Activated CD4-positive, alpha-beta T cell treated with anti-CD3 and anti-CD28 coated beads, Interleukin-2, amount 10 ng/mL, durations not matched to agents 24 days and 14 days (primary cell): ENCODE measurements at regions not wholly inside any gene's neighbourhood (a gene's known extent, or its start where the extent isn't known, plus 50 kb on each side); places are given as distances from the start of the nearest gene placed in this dataset.
A peak's percentile ranks its signal among the peaks of the same experiment; 100 is the strongest.

Experiments
- DNase-seq: peaks from one replicate; pipeline ENCODE4 v3.0.0; 2022
- H3K27ac Mint-ChIP-seq: one replicate; pipeline ENCODE4 v1.8.0; 2022; ENCODE audit warnings: mild to moderate bottlenecking, mixed read lengths
- H3K27me3 Mint-ChIP-seq: one replicate; pipeline ENCODE4 v1.8.0; 2022; ENCODE audit warnings: mixed read lengths
- H3K36me3 Mint-ChIP-seq: one replicate; pipeline ENCODE4 v1.8.0; 2022; ENCODE audit warnings: low read depth, mild to moderate bottlenecking, mixed read lengths
- H3K4me1 Mint-ChIP-seq: one replicate; pipeline ENCODE4 v1.8.0; 2021; ENCODE audit warnings: mixed read lengths
- H3K4me3 Mint-ChIP-seq: one replicate; pipeline ENCODE4 v1.8.0; 2022; ENCODE audit warnings: mild to moderate bottlenecking, moderate library complexity, mixed read lengths
- H3K9me3 Mint-ChIP-seq: one replicate; pipeline ENCODE4 v1.8.0; 2021; ENCODE audit warnings: mixed read lengths
- intact Hi-C: fragments of 100-400 bp; cut with micrococcal nuclease; formaldehyde crosslinking; loops from one replicate; pipeline ENCODE4 v1.15.1; 2023

- Mint-ChIP-seq H3K9me3 (no peaks in the 10 kb centered on the region), H3K4me1 (peaks cover 18% of the 10 kb centered on the region), H3K27ac (no peak overlapping the region), H3K36me3 (no peaks in the 10 kb centered on the region), H3K4me3 (no peak overlapping the region), H3K27me3 (peaks cover 25% of the 10 kb centered on the region)
- intact Hi-C loops, result no loop called here
- no peak for DNase-seq
Measured at GRCh38 chr6:16961577-16961976, 140.3 kb upstream of the STMND1 start.

- Mint-ChIP-seq H3K27me3 (peaks cover 20% of the 10 kb centered on the region), H3K36me3 (no peaks in the 10 kb centered on the region), H3K4me3 (no peak overlapping the region), H3K27ac (no peak overlapping the region), H3K4me1 (peaks cover 27% of the 10 kb centered on the region), H3K9me3 (no peaks in the 10 kb centered on the region)
- intact Hi-C loops, result loop anchor here (5.0 to 10.0 kb wide), 3 partner anchors 445 to 637 kb away; no protein-coding TSS in a partner anchor
- no peak for DNase-seq
Measured at GRCh38 chr6:16959789-16960188, 142.1 kb upstream of the STMND1 start.

- Mint-ChIP-seq H3K36me3 (no peaks in the 10 kb centered on the region), H3K27me3 (peaks cover 21% of the 10 kb centered on the region), H3K27ac (peak overlapping the region; percentile 78), H3K4me3 (peak overlapping the region; percentile 21), H3K4me1 (peaks cover 28% of the 10 kb centered on the region), H3K9me3 (no peaks in the 10 kb centered on the region)
- intact Hi-C loops, result loop anchor here (5.0 to 10.0 kb wide), 3 partner anchors 442 to 634 kb away; no protein-coding TSS in a partner anchor
- peak; percentile 63 for DNase-seq
Measured at GRCh38 chr6:16956361-16956760, 145.5 kb upstream of the STMND1 start.

- Mint-ChIP-seq H3K9me3 (no peaks in the 10 kb centered on the region), H3K4me1 (peaks cover 30% of the 10 kb centered on the region), H3K36me3 (no peaks in the 10 kb centered on the region), H3K27me3 (peaks cover 18% of the 10 kb centered on the region), H3K4me3 (peak overlapping the region; percentile 21), H3K27ac (peak overlapping the region; percentile 78)
- intact Hi-C loops, result loop anchor here (5.0 to 10.0 kb wide), 3 partner anchors 441 to 634 kb away; no protein-coding TSS in a partner anchor
- no peak for DNase-seq
Measured at GRCh38 chr6:16955899-16956298, 146.0 kb upstream of the STMND1 start.

DNA sequence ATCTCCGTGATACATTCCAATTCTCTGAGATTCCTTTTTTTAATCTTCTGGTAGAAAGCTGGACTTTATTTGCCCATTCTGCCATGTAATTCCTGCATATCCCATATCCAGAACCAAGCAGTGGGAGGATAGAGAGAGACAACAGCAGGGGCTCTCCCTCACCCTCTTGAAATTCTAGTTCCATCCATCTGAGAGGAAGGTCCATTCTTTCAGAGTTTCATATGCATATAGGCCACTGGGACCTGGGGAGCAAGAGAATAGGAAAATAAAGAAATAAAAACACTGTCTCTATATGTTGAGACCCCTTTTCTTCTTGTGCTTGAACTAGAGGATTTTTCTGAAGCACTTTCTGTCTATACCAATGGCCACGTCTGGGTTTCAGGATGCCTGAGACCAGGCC lies 147.9 kb upstream of the STMND1 start:
- no peak for DNase-seq
- intact Hi-C loops, result loop anchor here (5.0 to 10.0 kb wide), 3 partner anchors 297 to 549 kb away; no protein-coding TSS in a partner anchor
- no peak overlapping the region for H3K4me3 Mint-ChIP-seq
- H3K9me3 Mint-ChIP-seq, result no peaks in the 10 kb centered on the region
- H3K36me3 Mint-ChIP-seq, result no peaks in the 10 kb centered on the region
- no peak overlapping the region for H3K27ac Mint-ChIP-seq
- peaks cover 31% of the 10 kb centered on the region for H3K4me1 Mint-ChIP-seq
- peaks cover 16% of the 10 kb centered on the region for H3K27me3 Mint-ChIP-seq

GRCh38 chr6:16953446-16953845 lies 148.4 kb upstream of the STMND1 start:
- H3K27ac Mint-ChIP-seq, result no peak overlapping the region
- H3K4me1 Mint-ChIP-seq, result peaks cover 32% of the 10 kb centered on the region

DNA sequence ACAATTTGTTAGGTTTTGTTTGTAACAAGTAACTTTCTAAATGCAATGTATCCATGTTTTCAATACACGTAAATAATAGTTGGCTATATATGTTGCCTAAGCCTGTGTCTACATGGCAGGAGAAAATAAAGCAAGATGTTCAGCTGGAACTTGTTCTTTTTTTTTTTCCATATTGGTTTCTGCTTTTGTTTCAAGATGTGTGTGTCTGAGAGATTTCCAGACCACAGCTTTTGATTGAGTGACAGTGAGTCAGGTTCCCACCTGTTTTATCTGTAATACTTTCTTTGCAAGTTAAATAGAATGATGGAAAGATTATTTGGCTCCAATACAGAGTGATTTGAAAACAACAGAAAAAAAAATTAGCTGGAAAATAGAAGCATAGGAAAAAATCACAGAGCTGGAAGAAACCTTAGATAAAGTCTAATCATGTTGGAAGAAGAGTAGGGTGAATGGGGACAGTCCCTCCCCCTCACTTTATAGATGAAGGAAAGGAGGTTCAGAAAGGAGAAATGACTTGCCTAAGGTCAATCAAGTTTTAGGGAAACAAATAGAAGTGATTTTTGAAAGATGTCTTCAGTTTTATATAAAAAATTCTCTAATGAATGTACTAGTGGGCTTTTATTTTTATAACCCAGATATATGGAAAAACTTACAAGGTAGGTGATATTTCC lies 150.9 kb upstream of the STMND1 start:
- Mint-ChIP-seq H3K9me3 (no peaks in the 10 kb centered on the region), H3K4me3 (no peak overlapping the region), H3K27ac (peak overlapping the region; percentile 71), H3K36me3 (no peaks in the 10 kb centered on the region), H3K4me1 (peaks cover 25% of the 10 kb centered on the region), H3K27me3 (peaks cover 21% of the 10 kb centered on the region)
- no peak for DNase-seq
- intact Hi-C loops, result loop anchor here (2.0 to 10.0 kb wide), 5 partner anchors 114 to 546 kb away; no protein-coding TSS in a partner anchor

More at GRCh38 chr6:16953446-16953845, 148.4 kb upstream of the STMND1 start:
- intact Hi-C loops, result loop anchor here (5.0 to 10.0 kb wide), 3 partner anchors 296 to 549 kb away; no protein-coding TSS in a partner anchor
- Mint-ChIP-seq H3K36me3 (no peaks in the 10 kb centered on the region), H3K9me3 (no peaks in the 10 kb centered on the region), H3K4me3 (no peak overlapping the region), H3K27me3 (peaks cover 17% of the 10 kb centered on the region)
- no peak for DNase-seq

GRCh38 chr6:16950302-16950701 lies 151.5 kb upstream of the STMND1 start:
- DNase-seq, result no peak
- H3K4me1 Mint-ChIP-seq, result peaks cover 22% of the 10 kb centered on the region
- H3K27ac Mint-ChIP-seq, result no peak overlapping the region
- no peaks in the 10 kb centered on the region for H3K9me3 Mint-ChIP-seq
- intact Hi-C loops, result loop anchor here (2.0 to 10.0 kb wide), 5 partner anchors 114 to 546 kb away; no protein-coding TSS in a partner anchor
- no peaks in the 10 kb centered on the region for H3K36me3 Mint-ChIP-seq
- H3K4me3 Mint-ChIP-seq, result no peak overlapping the region
- peaks cover 21% of the 10 kb centered on the region for H3K27me3 Mint-ChIP-seq

DNA sequence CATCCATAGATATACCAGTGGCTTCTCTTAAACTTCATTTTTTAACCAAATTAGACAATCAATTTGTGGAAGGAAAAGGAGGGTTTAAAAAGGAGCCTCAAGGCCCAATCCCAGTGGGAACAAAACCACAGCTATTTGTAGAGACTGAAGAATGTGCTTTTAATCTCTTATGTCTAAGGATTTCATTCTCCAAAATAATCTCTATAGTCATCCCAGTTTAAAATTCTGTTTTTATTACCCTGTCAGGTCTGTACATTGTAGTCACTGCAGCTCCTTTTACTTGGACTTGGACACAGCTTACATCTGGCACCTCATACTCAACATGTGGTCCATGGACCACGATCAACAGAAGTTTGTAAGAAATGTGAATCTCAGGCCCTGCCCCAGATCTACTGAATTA lies 152.1 kb upstream of the STMND1 start:
- DNase-seq, result no peak
- H3K4me1 Mint-ChIP-seq, result peaks cover 19% of the 10 kb centered on the region
- H3K27ac Mint-ChIP-seq, result no peak overlapping the region
- intact Hi-C loops, result loop anchor here (2.0 to 10.0 kb wide), 5 partner anchors 113 to 545 kb away; no protein-coding TSS in a partner anchor
- no peak overlapping the region for H3K4me3 Mint-ChIP-seq
- H3K36me3 Mint-ChIP-seq, result no peaks in the 10 kb centered on the region
- H3K27me3 Mint-ChIP-seq, result peaks cover 22% of the 10 kb centered on the region
- no peaks in the 10 kb centered on the region for H3K9me3 Mint-ChIP-seq

GRCh38 chr6:16948396-16948795 lies 153.5 kb upstream of the STMND1 start:
- intact Hi-C loops, result no loop called here
- Mint-ChIP-seq H3K9me3 (no peaks in the 10 kb centered on the region), H3K4me1 (peaks cover 19% of the 10 kb centered on the region), H3K4me3 (no peak overlapping the region), H3K27me3 (peaks cover 22% of the 10 kb centered on the region), H3K27ac (no peak overlapping the region), H3K36me3 (no peaks in the 10 kb centered on the region)
- DNase-seq, result no peak

GRCh38 chr6:16947375-16948015 lies 154.4 kb upstream of the STMND1 start:
- no peak for DNase-seq

GRCh38 chr6:16944596-16944995 lies 157.3 kb upstream of the STMND1 start:
- Mint-ChIP-seq H3K4me1 (peaks cover 9% of the 10 kb centered on the region), H3K4me3 (no peak overlapping the region), H3K36me3 (no peaks in the 10 kb centered on the region), H3K27me3 (peaks cover 32% of the 10 kb centered on the region), H3K9me3 (no peaks in the 10 kb centered on the region), H3K27ac (no peak overlapping the region)
- intact Hi-C loops, result no loop called here
- no peak for DNase-seq

More at GRCh38 chr6:16947375-16948015, 154.4 kb upstream of the STMND1 start:
- Mint-ChIP-seq H3K9me3 (no peaks in the 10 kb centered on the region), H3K27me3 (peaks cover 19% of the 10 kb centered on the region), H3K27ac (no peak overlapping the region), H3K4me3 (no peak overlapping the region), H3K4me1 (peaks cover 13% of the 10 kb centered on the region), H3K36me3 (no peaks in the 10 kb centered on the region)
- intact Hi-C loops, result no loop called here

- H3K4me1 Mint-ChIP-seq, result no peaks in the 10 kb centered on the region
- H3K27ac Mint-ChIP-seq, result no peak overlapping the region
- H3K27me3 Mint-ChIP-seq, result peaks cover 38% of the 10 kb centered on the region
- no peak for DNase-seq
- intact Hi-C loops, result no loop called here
- no peak overlapping the region for H3K4me3 Mint-ChIP-seq
- H3K9me3 Mint-ChIP-seq, result no peaks in the 10 kb centered on the region
- no peaks in the 10 kb centered on the region for H3K36me3 Mint-ChIP-seq
Measured at GRCh38 chr6:16939839-16940238, 162.0 kb upstream of the STMND1 start.

GRCh38 chr6:16939351-16939750 lies 162.5 kb upstream of the STMND1 start:
- intact Hi-C loops, result no loop called here
- DNase-seq, result no peak
- Mint-ChIP-seq H3K36me3 (no peaks in the 10 kb centered on the region), H3K4me1 (no peaks in the 10 kb centered on the region), H3K9me3 (no peaks in the 10 kb centered on the region), H3K27ac (no peak overlapping the region), H3K4me3 (no peak overlapping the region), H3K27me3 (peaks cover 38% of the 10 kb centered on the region)
